CD4-positive, alpha-beta T cell treated with Interleukin-4 for 1 hour (primary cell): ENCODE measurements at regions not wholly inside any gene's neighbourhood (a gene's known extent, or its start where the extent isn't known, plus 50 kb on each side); places are given as distances from the start of the nearest gene placed in this dataset.
"Not testable (repeated sequence)": the region's sequence is repeated elsewhere in the genome, so short reads cannot be mapped to it uniquely, and the experiment has no call there.

Source experiments
- DNase-seq, 2 donors: peaks; one replicate each; pipeline ENCODE4 v3.0.0-alpha.2; 2020 to 2022

DNA sequence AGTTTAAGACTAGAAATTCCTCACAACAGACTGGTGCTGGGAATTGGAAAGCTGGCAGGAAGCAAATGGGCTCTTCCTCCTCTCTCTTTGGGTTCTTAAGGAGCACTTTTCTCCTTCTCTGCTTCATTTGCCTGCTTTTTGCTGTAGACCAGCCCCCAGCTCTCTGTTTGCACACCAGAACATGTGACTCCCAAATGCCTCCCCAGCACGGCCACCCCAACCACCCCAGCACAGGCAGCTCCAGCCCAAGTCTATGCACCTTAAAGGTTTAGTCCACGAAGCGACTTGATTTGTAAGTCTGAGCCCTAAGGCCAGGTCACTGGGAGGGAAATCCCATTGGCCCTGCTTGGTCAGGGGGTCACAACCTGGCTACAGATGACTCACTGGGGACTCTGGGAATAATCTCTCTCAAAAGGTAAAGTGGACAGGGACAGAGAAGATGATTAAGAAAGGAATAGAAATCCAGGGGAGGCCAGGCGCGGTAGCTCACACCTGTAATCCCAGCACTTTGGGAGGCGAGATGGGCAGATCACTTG is 377.8 kb upstream of the PROK2 start:
- no peak for DNase-seq

DNA sequence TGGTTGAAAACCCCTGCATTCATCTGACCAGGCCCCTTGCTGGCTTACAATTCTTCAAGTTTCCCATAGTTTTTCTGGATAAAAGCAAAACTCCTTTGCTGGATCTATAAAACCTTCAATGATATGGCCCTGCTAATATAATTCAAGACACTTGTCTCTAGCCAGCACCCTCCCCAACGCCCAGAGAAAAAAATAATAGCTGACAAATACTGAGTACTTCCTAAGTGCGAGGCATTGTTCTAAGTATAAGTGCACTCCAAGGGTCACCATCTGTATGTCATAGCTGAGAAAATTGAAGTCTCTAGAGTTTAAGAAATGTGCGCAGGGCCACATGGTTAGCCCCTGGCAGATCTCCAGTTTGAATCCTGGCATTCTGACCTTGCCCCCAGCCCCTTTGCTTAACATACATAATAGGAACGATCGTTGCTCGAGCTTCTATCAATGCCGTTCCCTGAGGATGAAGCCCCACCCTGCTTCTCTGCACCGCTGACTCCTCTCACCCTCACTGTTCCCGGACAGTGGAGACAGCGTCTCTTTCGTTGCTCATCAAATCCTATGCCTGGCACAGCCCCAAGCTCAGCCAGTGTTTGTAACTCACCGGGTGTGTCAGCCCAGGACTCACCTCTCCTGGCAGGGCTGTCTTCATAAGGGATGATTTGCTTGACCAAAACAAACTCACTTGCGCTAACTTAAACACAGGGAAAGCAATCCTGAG is 377.1 kb upstream of the PROK2 start:
- DNase-seq, result no peak

DNA sequence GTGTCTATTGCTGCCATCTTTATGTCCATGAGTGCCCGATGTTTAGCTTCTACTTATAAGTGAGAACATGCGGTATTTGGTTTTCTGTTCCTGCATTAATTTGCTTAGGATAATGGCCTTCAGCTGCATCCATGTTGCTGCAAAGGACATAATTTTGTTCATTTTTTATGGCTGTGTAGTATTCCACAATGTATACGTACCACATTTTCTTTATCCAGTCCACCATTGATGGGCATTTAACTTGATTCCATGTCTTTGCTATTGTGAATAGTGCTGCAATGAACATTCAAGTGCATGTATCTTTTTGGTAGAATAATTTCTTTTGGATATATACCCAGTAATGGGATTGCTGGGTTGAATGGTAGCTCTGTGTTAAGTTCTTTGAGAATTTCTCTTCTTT is 376.3 kb upstream of the PROK2 start:
- not testable (repeated sequence) for DNase-seq

DNA sequence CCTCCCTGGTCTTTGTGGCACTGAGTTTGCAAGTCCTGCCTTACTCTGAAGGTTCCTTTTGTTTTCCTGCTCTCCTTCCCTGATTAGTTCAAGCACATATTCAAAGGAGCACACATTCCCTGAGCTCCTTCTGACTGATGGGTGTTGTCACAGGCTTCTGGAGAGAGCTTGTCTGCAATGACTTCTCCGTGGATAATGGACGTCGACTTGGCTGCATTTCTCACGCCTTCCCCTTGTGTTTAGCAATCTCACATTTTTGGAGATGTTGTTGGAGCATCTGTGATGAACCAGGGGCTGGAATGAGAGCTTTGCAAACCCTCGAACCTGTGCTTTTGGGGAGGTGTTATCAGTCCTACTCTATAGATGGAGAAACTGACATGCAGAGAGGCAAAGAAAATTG is 375.4 kb upstream of the PROK2 start:
- no peak for DNase-seq

DNA sequence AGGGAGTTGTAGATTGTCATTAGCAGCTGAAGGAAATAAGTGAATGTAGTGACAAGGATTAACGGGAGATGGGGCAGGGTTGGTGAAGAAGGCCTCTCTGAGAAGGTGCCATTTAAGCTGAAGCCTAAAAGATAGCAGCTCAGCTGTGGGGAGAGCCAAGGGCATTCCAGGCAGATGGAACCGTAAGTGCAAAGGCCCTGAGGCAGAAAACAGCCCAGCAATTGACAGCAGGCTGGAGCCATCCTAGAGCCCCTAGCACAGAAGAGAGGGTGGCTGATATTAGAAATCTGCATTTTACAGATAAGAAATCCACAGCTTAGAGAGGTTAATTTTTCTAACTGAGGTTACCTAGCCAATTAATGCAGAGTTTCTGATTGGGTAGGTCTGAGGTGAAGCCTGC is 374.5 kb upstream of the PROK2 start:
- DNase-seq, result no peak

DNA sequence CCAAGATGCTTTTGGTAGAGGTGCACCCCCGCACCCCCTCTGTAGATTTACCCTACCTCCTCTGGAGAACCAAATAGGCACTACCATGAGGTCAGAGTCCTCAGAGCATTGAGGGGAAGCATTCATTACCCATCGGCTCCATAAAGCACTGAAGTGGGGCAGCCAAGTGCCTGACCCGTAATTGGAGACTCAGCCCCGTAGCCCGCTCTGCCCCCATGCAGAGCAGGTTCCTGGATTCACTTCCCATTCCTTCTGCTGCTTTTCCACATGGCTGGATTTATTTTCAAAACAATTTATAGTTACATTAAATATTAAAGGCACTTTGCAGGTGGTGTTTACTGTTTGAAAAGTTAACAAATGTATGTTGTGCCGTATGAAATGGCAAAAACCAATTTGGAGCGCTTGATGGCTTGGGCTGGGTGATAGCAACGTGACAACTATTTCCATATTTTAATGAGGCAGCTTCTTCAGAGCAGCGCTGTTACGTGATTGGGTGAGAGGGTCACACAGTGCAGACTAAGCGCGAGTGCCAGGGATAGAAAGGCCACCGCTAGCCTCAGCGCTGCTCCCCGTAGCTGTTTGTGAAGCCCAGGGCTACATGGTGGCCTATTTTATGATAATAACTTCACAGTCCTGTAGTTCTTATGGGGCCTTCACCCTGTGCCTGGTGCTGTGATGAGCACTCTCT is 373.8 kb upstream of the PROK2 start:
- no peak for DNase-seq

DNA sequence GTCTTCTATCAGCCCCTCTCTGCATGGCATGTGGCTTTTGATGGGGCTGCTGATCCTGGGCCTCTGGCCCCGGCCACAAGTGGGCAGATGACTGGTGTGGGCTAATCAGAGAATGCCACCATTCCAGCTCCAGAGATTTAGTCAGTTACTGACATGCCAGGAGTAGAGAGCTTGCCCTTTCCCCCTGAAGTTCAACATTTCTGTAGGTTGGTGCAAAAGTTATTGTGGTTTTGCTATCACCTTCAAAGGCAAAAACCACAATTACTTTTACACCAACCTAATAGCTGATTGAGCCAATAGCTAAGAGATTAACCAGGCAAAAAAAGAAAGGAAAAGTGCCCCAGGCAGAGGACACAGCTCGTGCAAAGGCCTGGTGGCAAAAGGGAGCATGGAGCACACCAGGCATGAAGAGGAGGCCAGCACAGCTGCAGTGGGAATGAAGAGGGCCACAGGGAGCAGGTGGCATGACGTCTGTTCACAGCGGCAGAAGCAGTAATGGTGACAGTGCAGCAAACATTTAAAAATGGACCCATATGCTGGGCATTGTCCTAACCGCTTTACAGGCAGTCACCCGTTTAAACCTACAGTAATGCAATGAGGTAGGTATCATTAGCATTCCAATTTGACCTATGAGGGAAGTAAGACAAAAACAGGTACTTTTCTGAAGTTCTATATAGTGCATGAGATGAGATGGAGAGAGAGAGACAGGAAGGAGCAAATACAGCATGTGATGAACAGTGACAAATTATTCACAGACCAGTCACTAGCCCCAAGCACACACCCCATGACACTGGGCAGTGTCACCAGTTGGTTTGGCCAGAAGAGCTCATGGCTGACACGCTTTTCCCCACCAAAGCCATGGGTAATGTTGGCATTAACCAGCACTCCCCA is 373.0 kb upstream of the PROK2 start:
- DNase-seq, result no peak

DNA sequence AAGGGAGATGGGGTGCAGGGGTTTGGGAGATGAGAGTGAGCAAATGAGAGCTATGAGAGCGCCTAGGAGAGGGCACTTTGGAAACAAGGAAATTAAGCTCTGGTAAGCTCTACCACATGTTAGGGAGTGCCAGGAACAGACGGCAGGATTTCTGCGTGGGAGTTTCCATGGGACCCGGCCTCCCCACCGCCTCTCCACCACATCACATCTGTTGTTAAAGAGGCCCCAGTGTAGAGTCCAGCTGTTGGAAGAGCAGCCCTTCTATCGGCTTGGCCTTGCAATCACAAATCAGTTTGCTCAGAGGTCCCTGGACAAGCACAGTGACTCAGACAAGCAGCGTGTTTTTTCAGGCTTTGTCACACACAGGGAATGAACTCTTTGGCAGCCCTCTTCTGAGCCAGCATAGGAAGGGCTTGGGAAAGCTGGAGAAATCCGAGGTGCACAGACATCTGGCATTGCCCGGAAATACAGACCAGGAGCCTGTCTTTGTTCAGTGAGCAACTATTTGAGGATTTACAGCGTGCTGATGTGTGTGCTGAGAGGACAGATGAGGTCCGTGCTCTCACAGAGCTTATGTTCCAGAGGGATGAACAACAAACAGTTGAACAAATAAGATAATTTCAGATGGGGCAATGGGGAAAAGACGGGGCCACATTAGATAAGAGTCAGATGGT is 370.6 kb upstream of the PROK2 start:
- DNase-seq, result no peak

DNA sequence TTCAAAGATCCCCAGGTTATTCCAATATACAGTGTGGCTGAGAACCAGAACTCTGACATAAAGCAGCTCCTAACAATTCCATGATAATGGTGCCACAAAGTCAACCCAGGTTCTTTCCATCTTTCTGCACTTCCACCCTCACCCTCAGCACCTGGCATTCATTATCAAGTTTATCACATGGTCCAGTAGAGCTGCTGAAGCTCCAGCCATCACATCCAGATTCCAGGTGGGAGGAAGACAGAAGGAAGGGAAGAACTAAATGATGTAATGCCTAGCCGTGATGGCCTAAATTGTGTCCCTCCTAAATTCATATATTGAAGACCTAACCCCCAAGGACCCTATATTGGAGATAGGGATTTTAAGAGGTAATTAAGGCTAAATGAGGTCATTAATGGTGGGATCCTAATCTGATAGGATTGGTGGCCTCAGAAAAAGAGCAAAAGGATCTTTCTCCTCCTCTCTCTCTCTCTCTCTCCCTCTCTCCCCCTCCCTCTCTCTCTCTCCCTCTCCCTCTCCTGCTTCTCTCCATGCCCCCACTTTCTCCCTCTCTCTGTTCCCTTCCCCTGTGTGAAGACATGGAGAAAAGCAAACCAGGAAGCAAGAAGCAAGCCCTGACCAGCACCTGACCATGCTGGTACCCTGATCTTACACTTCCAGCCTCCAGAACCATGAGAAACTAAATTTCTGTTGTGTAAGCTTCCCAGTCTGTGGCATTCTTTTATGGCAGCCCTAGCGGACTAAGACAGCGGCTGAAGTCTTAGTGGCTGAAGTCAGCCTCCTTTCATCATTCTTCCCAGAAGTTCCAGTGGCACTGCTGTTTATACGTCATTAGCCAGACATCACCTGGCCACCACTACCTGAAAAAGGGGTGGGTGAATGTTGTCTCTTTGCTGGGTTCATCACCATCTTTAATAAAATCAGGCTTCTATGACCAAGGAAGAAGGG is 369.7 kb upstream of the PROK2 start:
- no peak for DNase-seq

DNA sequence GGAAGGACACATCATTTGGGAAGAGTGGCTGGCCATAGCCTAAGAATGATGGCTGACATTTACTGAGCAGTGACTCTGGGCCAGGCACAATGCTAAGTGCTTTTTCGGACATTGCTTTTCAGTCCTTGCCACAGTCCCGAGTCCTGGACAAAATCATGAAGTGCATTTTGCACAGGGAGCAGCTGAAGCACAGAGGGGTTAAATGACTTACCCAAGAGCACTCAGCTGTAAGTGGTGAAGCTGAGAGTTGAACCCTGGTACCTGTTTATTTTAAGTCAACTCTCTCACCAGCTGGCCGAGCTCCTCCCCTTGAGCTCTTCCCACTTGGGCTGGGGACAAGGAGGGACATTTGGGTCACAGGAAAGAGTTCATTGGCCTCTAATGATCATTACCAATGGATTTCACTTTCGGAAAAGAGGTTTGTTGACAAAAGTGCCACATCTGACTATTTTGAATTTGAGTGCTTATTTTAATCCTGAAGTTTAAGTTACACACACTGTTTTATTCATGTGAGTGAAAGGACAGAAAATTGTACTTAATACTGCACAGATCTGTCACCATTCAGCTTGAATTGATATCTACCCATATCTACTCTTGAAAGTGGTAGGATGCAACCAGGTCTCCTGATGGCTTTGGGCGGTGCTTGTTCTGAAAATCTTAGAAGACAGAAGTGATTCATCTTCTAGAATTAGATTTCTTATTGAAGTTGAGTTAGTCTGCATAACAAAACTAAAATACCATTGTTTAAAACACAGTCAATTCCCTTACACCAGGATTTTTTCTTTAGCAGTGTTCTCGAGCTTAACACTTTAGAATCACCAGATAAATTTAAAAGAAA is 368.7 kb upstream of the PROK2 start:
- DNase-seq, result no peak

DNA sequence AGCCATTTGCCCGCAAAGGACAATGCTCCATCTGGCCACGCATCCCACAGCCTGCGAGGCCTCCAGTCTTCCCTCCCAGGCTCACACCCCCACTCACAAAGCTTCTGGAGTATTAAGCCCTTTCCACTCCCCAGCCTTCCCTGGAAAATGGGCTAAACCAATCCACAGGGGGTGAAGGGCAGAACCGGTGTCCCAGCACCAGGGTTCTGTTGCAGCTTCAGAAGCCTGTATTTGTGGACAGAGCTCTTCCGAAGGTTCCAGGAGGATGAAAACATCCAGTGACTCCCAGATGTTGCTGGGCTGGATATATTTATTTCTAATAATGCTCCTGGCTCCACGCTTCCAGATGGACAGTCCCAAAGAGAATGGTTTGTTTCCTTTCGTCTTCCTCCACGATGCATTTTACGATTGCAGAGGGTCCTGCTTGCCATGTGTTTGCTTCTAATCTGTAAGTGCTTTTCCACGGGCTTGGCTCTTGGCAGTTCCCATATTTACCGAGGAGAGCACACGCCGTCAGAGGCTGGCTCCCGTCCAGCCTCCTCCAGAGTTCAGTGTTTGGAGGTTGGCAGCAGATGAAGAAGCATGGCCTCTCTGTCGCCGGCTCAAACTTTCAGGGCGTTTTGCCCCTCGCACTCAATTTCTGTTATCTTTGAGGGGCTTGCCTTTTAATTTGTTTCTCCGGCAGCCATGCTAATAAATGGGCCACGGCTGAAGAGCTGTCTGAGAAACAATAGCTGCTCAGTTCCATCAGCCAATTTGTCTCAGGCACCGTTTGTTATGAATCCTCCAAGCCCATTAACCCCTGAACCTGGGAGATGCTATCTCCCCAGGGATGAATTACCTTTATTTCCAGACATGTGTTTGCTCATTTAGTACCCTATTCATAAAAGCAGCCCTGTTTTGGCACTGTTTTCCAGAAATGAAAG is 367.9 kb upstream of the PROK2 start:
- no peak for DNase-seq

DNA sequence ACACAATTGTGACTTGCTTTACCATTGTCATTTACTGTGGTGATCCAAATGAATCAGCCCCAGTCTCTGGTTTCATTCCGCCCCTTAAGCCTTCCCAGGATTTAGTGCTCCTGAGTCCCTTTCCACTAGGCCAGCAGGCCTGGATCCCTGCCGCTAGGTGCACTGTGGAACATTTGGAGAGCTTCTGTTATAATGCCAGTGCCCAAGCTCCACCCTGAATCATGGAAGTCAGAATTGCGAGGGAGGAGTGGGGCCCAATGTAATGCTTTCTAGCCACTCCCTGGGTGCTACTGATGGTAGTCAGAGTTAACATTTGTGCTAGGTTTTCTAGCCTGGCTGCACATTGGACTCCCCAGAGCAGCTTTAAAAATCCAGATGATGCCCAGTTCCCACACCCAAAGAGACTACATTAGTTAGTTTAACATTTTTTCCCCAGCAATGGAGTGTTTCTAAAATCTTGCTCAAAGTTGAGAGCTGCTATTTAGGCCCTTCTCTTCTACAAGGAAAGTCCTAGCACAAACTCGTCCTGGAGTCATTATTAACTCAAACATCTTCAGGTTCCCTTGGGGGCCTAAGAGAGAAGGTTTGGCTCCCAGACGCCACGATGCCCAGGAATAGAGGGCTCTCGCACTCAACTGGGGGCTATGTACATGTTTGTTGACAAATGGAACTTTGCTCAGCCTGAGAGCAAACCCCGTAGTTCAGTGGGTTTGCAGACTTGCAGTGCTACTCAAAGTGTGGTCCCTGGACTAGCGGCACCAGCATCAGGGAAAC is 366.7 kb upstream of the PROK2 start:
- no peak for DNase-seq

DNA sequence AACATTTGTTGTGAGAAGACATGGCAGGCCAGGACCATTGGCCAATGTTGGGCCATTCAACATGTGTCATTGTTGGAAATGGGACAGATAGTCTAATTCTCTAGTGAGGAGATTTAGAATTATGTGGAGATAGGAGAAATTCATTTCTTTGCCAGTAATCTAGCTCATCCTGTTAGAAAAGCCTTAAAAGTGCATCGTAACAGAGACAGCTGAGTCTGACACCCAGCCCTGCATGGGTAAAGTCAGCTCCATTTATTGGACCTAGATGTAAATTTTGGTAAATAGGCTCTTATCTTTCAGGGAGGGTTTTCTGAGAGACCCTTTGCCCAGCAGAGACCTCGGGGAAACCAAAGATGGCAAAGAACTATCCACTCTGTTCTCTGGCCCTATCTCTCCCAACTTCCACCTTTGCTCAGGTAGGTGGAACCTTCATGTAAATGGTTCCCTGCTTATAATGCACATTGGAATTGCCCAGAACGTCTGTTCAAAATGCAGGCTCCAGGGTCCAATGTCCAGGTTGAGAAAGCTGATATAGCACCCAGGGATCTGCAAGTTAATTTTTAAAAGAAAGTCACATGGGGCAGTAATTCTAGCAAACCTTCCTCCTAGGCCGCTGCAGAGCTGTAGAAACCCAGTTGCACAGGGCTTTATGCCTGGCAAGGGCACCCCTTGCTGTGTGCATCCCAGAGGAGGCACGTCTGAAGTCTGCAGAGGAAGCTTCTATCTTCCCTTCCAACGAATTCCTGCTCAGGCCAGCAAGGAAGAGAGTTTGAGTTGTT is 365.9 kb upstream of the PROK2 start:
- DNase-seq, result no peak

DNA sequence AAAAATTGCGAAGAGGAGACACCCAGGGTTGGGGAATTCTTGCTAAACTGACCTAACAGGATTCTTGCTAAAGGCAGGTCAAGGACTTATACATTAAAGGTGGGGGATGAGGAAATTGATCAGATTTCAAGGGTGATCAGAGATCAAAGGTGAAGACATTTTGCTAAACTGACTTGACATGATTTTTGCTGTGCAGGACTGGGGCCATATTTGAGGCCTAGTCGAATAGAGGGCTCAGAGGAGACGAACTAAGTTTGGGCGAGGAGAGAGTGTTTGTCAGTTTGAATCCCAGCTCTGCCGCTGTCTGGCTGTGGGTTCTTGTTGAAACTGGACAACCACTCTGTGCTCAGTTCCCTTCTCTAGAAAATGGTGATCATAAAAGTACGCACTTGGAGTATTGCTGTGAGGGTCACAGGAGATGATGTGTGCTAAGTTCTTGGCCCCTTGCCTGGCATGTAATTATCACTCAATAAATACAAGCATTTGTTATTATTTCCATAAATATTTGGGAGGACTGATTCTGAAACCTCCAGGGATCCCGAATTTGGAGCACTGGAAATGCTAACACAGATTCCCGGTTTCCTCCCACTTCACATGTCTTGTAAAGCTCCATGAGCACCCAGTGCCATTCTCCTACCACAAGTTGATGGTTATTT is 364.8 kb upstream of the PROK2 start:
- no peak for DNase-seq

DNA sequence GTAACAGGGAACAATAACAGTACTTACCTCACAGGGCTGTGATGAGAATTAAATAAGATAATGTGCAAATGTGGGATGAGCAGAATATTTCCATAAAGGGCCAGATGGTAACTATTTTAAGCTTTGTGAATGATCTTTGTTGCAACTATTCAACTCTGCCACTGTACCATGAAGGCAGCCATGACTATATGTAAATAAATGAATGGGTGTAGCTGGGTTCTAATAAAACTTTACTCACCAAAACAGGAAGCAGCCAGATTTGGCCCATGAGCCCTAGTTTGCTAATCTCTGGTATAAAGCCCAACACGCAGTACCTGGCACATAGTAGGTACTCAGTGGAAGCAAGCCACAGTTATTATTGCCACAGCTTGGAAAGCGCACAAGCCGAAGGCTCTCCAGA is 362.7 kb upstream of the PROK2 start:
- no peak for DNase-seq

DNA sequence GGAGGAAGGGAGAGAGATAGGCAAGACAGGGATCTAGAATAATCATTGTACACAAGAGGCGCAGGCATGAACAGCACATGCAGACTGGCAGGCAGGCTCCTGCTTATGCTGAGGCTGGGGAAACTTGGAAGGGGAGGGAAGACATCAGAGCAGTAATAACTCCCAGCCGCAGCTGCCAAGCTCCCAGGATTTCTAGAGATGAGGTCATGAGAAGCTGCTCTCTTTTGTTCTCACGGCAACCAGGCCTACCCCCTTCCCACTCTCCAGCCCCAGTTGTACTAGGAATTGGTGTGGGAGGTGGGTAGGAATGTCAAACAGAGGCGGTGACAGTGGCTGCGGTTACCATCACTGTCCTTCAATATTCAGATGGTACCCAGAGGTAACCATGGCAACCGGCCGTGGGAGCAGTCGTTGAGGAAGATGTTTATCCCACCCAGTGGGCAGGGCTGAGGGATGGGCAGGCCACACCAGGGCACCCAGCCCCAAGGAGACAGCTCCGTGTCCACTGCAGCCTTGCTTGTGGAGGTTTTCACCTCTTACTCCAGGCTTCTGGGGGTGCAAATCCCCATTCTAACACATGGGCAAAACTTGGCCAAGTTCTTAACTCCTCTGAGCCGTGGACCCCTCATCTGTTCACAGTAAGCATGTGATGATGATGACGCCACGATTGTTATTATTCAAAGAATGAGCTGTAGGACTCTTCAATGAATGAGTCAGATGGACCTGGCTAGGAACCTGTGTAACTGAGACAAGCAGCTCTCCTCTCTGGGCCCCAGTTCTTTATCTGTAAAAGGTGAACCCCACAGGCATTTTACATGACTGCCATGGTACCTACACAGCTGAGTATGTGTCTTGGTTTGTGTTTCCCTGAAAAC is 360.8 kb upstream of the PROK2 start:
- DNase-seq, result no peak
